Breast epithelium (tissue), 3 donors: ENCODE measurements at regions not wholly inside any gene's neighbourhood (a gene's known extent, or its start where the extent isn't known, plus 50 kb on each side); places are given as distances from the start of the nearest gene placed in this dataset.

ENCODE experiments used
- POLR2AphosphoS5 ChIP-seq, 3 donors: sonication (generic); formaldehyde crosslinking; IDR thresholded peaks; one replicate each; pipeline ENCODE4 v1.6.1; 2017; ENCODE audit warnings: antibody characterized with exemption in 3 of 3
- TF ChIP-seq, protein P1 (sequence below), 3 donors: fragments of 450-650 bp; IDR thresholded peaks; one replicate each; pipeline ENCODE4 v1.5.1; 2016 to 2017; ENCODE audit warnings: antibody characterized with exemption in 3 of 3, mild to moderate bottlenecking in 3 of 3, moderate library complexity in 3 of 3

DNA sequence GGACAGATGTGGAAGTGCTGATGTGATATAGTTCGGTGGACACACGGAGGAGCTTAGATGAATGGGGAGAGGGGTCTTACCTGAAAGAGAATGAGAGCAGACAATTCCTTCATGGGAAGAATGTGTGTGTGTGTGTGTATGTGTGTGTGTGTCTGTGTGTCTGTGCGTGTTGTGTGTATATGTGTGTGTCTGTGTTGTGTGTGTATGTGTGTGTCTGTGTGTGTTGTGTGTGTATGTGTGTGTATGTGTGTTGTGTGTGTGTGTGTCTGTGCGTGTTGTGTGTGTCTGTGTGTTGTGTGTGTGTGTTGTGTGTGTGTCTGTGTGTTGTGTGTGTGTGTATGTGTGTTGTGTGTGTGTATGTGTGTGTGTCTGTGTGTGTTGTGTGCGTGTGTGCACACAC is 104.2 kb downstream of the FAM204A start:
- TF ChIP-seq, protein P1, sequence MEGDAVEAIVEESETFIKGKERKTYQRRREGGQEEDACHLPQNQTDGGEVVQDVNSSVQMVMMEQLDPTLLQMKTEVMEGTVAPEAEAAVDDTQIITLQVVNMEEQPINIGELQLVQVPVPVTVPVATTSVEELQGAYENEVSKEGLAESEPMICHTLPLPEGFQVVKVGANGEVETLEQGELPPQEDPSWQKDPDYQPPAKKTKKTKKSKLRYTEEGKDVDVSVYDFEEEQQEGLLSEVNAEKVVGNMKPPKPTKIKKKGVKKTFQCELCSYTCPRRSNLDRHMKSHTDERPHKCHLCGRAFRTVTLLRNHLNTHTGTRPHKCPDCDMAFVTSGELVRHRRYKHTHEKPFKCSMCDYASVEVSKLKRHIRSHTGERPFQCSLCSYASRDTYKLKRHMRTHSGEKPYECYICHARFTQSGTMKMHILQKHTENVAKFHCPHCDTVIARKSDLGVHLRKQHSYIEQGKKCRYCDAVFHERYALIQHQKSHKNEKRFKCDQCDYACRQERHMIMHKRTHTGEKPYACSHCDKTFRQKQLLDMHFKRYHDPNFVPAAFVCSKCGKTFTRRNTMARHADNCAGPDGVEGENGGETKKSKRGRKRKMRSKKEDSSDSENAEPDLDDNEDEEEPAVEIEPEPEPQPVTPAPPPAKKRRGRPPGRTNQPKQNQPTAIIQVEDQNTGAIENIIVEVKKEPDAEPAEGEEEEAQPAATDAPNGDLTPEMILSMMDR (IDR thresholded peaks at IDR 0.05), result no peak
- no peak for TF ChIP-seq POLR2AphosphoS5 (IDR thresholded peaks at IDR 0.05)
